ENCODE measurements at regions not wholly inside any gene's neighbourhood (a gene's known extent, or its start where the extent isn't known, plus 50 kb on each side); places are given as distances from the start of the nearest gene placed in this dataset.

DNA sequence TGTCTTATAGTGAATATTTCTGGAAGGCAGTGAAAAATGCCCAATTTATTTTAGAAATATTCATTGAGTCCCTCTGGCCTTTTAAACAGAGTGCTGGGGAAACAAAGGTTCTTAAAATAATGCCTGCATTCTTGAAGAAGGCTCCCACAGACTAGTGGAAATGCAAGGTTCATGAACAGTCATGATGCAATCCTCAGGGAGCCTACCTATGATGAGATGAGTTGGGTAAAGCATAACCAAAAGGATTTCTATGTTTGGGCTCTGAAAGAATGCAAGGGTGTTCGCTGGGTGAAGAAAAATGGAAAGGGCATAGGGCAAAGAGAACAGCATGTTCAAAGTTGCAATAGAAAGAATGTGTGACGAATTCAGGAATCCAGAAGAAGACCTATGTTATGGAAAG, 214.5 kb upstream of the MAF start:
- DNase-seq = no peak
- no peak overlapping the region for H2BK12ac ChIP-seq (ENCODE audit: insufficient read length, low read depth, low read length)
- no peak overlapping the region for H4K8ac ChIP-seq (replicated peaks; ENCODE audit: insufficient read length, low read depth, low read length)
- Mint-ChIP-seq H3K4me1 (peaks cover 0 to 3% of the 10 kb centered on the region in 2 experiments; a peak in 1 of 4 replicates), H3K4me3 (no peak overlapping the region), H3K27ac (no peak overlapping the region; a peak in 1 of 7 replicates), H3K9me3 (no peaks in the 10 kb centered on the region), H3K27me3 (ENCODE audit: low read depth) (no peaks in the 10 kb centered on the region), H3K36me3 (ENCODE audit: insufficient read depth in 1 of 3, low read depth in 3 of 3) (no peaks in the 10 kb centered on the region)
- H3K27me3 ChIP-seq (ENCODE audit: insufficient read depth, low read length) = no peaks in the 10 kb centered on the region
- no peak overlapping the region for H3K14ac ChIP-seq (ENCODE audit: insufficient read depth, low read length)
- no peak overlapping the region for H4K5ac ChIP-seq (ENCODE audit: insufficient read length, low read depth, low read length)
- no peak overlapping the region for H3K18ac ChIP-seq (ENCODE audit: insufficient read length, low read depth, low read length)
- no peak overlapping the region for H2AK5ac ChIP-seq (ENCODE audit: insufficient read length, low read length)
- H2BK120ac ChIP-seq (ENCODE audit: low read depth, low read length, poor library complexity, severe bottlenecking) = no peak overlapping the region
- H3K79me1 ChIP-seq (ENCODE audit: insufficient read depth, low read depth, low read length, poor library complexity, severe bottlenecking) = no peaks in the 10 kb centered on the region
- H3K23me2 ChIP-seq (ENCODE audit: insufficient read length, low read depth, low read length, poor library complexity, severe bottlenecking) = no peaks in the 10 kb centered on the region
- no peak overlapping the region for H3K27ac ChIP-seq (ENCODE audit: insufficient read length, low read depth, low read length)
- H4K91ac ChIP-seq (ENCODE audit: insufficient read length, low read depth, low read length) = no peak overlapping the region
- H2AFZ ChIP-seq (ENCODE audit: low read length) = no peak overlapping the region
- no peak overlapping the region for H3K56ac ChIP-seq (ENCODE audit: insufficient read length, low read depth, low read length)
- no peak overlapping the region for H2BK20ac ChIP-seq (ENCODE audit: low read depth, low read length, poor library complexity, severe bottlenecking)
- no CpG with 5 or more reads among the region's 2 CpGs for WGBS (ENCODE audit: extremely low coverage, insufficient read length, low lambda C conversion rate)
- no peaks in the 10 kb centered on the region for H3K79me2 ChIP-seq (ENCODE audit: insufficient read depth, low read length)
- H2BK5ac ChIP-seq (ENCODE audit: insufficient read length, low read length) = no peak overlapping the region
- H4K20me1 ChIP-seq (ENCODE audit: control insufficient read depth, insufficient read depth, insufficient read length) = no peaks in the 10 kb centered on the region
- no peak overlapping the region for H3K4ac ChIP-seq (ENCODE audit: low read depth, low read length)
- TF ChIP-seq, protein P1, sequence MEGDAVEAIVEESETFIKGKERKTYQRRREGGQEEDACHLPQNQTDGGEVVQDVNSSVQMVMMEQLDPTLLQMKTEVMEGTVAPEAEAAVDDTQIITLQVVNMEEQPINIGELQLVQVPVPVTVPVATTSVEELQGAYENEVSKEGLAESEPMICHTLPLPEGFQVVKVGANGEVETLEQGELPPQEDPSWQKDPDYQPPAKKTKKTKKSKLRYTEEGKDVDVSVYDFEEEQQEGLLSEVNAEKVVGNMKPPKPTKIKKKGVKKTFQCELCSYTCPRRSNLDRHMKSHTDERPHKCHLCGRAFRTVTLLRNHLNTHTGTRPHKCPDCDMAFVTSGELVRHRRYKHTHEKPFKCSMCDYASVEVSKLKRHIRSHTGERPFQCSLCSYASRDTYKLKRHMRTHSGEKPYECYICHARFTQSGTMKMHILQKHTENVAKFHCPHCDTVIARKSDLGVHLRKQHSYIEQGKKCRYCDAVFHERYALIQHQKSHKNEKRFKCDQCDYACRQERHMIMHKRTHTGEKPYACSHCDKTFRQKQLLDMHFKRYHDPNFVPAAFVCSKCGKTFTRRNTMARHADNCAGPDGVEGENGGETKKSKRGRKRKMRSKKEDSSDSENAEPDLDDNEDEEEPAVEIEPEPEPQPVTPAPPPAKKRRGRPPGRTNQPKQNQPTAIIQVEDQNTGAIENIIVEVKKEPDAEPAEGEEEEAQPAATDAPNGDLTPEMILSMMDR (conservative IDR thresholded peaks at IDR 0.05) = no peak
- H3K4me1 ChIP-seq (ENCODE audit: insufficient read depth, low read length) = peaks cover 2% of the 10 kb centered on the region; the same call in 1 of the 2 replicates
- H3T11ph ChIP-seq (ENCODE audit: low read length) = no peak overlapping the region
- no peak overlapping the region for H3K9ac ChIP-seq (ENCODE audit: extremely low read depth, insufficient read length, low read length)
- no peak overlapping the region for H3K4me2 ChIP-seq (ENCODE audit: insufficient read depth, insufficient read length, low read length)
- no peak overlapping the region for H3K23ac ChIP-seq (ENCODE audit: insufficient read length, low read depth, low read length)
- H3K9me3 ChIP-seq (ENCODE audit: control insufficient read depth, low read depth, low read length) = no peaks in the 10 kb centered on the region
- H2BK15ac ChIP-seq (ENCODE audit: low read depth, low read length) = no peak overlapping the region

Data from H9 (cell line).